Mammary epithelial cell (primary cell): ENCODE measurements at regions not wholly inside any gene's neighbourhood (a gene's known extent, or its start where the extent isn't known, plus 50 kb on each side); places are given as distances from the start of the nearest gene placed in this dataset.

Experiments
- CTCF ChIP-seq, 2 donors: IDR thresholded peaks in 1 of 2; conservative IDR thresholded peaks in 1 of 2; 2 replicates each; pipeline ENCODE4 v1.5.1; 2011 to 2012; ENCODE audit warnings: inconsistent platforms in 2 of 2, low read length in 2 of 2, mild to moderate bottlenecking in 2 of 2, control low read depth in 1 of 2, low read depth in 1 of 2; ENCODE audit not compliant: insufficient read depth in 1 of 2; ENCODE audit errors: extremely low read depth in 1 of 2
- EZH2 ChIP-seq: IDR thresholded peaks from 2 replicates; pipeline ENCODE4 v1.6.1; 2012; ENCODE audit warnings: low read length, inconsistent platforms, borderline replicate concordance

- TF ChIP-seq CTCF (conservative IDR thresholded peaks at IDR 0.05 in 1 of 2, IDR thresholded peaks at IDR 0.05 in 1 of 2; ENCODE audit: extremely low read depth in 1 of 2, insufficient read depth in 1 of 2, low read depth in 1 of 2, low read length in 2 of 2) (no peak), EZH2 (no peak)
Observed at GRCh38 chr18:76644580-76644979, 149.5 kb upstream of the ZNF516 start.
